ENCODE measurements at regions not wholly inside any gene's neighbourhood (a gene's known extent, or its start where the extent isn't known, plus 50 kb on each side); places are given as distances from the start of the nearest gene placed in this dataset.

DNA sequence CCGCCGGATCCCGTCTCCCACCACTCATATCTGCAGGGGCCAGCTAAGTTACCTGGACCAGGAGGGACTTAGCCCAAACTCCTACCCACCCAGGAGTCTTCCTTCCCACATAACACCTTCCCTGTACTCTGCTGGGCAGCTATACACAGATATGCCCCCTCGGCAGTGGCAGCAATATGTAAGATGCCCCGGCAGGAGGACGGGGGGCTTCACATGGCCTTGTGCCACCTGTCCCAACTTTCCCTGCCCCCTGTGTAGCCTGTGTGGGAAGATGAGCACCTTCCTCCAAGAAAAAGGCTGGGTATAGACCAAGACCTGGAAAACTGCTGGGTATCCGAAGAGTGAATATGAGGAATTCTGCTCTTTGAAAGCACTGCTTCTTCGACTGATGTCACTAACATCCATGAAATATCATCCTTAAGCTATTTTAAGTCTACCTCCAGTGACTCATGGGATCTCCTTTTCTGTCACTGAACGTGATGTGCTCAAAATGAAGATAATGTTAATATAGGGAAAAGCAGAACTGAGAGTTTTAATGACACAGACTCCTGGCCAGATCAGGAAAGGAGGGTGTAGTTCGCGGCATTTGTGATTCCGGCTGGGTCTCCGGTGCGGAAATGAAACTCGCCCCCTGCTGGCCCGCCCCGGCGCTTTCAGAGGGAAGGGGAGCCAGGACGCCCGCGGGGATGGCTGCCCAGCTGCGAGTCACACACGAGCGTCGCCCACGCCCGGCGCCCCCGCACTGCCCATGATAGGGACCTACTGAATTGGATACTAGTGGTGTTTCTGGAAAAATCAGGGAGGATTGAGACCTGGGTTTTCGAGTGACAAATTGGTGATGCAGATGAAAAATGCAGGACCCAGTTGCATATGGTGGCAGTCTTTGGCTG, 256.9 kb upstream of the NFE2L3 start:
- FAIRE-seq (peak; percentile 91), DNase-seq (ENCODE audit: insufficient read length, low spot score) (peak; percentile 53)
- no peak for TF ChIP-seq POLR2A (IDR thresholded peaks at IDR 0.05; ENCODE audit: low read depth, low read length)
- TF ChIP-seq POLR2AphosphoS5 (IDR thresholded peaks at IDR 0.05; ENCODE audit: low read depth, low read length), result no peak
- peak; percentile 97 for TF ChIP-seq SPI1 (IDR thresholded peaks at IDR 0.05; ENCODE audit: low read depth, low read length)
- no peak for TF ChIP-seq TAF1 (IDR thresholded peaks at IDR 0.05; ENCODE audit: low read depth, low read length)
- peak; percentile 61; the same call in 1 of the 2 replicates for TF ChIP-seq POU2F2 (IDR thresholded peaks at IDR 0.05; ENCODE audit: low read depth, low read length)
- TF ChIP-seq PAX5 (IDR thresholded peaks at IDR 0.05; ENCODE audit: insufficient read depth, low read length, severe bottlenecking), result no peak

DNA sequence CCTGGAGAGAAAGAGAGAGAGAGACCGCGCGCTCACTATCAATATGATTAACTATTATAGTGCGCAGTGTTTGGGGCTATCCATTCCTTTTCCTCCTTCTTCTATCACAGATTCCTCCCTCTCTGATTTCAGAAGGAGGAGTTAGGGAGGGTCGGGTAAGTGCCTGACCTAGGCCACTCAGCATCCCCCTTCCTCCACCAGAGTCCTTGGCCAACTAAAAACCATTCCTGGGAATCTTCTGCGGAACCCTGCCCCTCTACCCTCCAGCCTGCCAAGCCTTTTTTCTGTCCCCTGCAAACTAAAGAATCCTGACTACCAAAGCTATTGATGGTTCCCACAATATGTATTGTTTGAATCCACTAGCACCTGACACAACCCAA, 256.2 kb upstream of the NFE2L3 start:
- no peak for DNase-seq (ENCODE audit: insufficient read length, low spot score)
- TF ChIP-seq SPI1 (IDR thresholded peaks at IDR 0.05; ENCODE audit: low read depth, low read length), result no peak
- no peak for TF ChIP-seq TAF1 (IDR thresholded peaks at IDR 0.05; ENCODE audit: low read depth, low read length)
- no peak for TF ChIP-seq PAX5 (IDR thresholded peaks at IDR 0.05; ENCODE audit: insufficient read depth, low read length, severe bottlenecking)
- no peak for TF ChIP-seq POU2F2 (IDR thresholded peaks at IDR 0.05; ENCODE audit: low read depth, low read length)
- TF ChIP-seq POLR2AphosphoS5 (IDR thresholded peaks at IDR 0.05; ENCODE audit: low read depth, low read length), result no peak
- no peak for TF ChIP-seq POLR2A (IDR thresholded peaks at IDR 0.05; ENCODE audit: low read depth, low read length)
- peak; percentile 47 for FAIRE-seq

GRCh38 chr7:25897261-25897782, 254.7 kb upstream of the NFE2L3 start:
- DNase-seq (ENCODE audit: insufficient read length, low spot score), result no peak
- peak; percentile 75 for FAIRE-seq
- TF ChIP-seq SPI1 (IDR thresholded peaks at IDR 0.05; ENCODE audit: low read depth, low read length), result no peak
- TF ChIP-seq POLR2A (IDR thresholded peaks at IDR 0.05; ENCODE audit: low read depth, low read length), result no peak
- TF ChIP-seq POLR2AphosphoS5 (IDR thresholded peaks at IDR 0.05; ENCODE audit: low read depth, low read length), result no peak
- no peak for TF ChIP-seq TAF1 (IDR thresholded peaks at IDR 0.05; ENCODE audit: low read depth, low read length)
- TF ChIP-seq POU2F2 (IDR thresholded peaks at IDR 0.05; ENCODE audit: low read depth, low read length), result no peak
- TF ChIP-seq PAX5 (IDR thresholded peaks at IDR 0.05; ENCODE audit: insufficient read depth, low read length, severe bottlenecking), result no peak

DNA sequence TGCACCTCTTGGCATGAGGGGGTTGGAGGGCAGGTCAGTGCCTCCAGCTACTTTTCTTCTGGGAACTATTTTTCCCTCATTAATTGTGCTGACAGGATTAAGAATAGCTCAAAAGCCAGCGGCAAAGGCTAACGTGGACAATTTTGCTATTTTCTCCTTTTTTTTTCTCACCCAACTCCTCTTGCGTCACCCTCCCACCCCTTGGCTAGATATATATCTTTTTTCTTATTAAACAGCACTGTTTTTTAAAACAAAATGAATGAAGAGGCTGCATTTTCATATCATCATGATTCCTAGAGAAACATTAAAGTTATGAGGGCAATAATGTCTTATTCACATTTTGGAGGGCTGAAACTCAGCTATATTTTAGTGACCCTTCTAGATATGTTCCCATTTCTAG, 251.8 kb upstream of the NFE2L3 start:
- DNase-seq (ENCODE audit: insufficient read length, low spot score) (no peak), FAIRE-seq (no peak)
- TF ChIP-seq TAF1 (IDR thresholded peaks at IDR 0.05; ENCODE audit: low read depth, low read length), result no peak
- TF ChIP-seq POLR2AphosphoS5 (IDR thresholded peaks at IDR 0.05; ENCODE audit: low read depth, low read length), result no peak
- TF ChIP-seq POLR2A (IDR thresholded peaks at IDR 0.05; ENCODE audit: low read depth, low read length), result no peak
- TF ChIP-seq PAX5 (IDR thresholded peaks at IDR 0.05; ENCODE audit: insufficient read depth, low read length, severe bottlenecking), result no peak
- no peak for TF ChIP-seq SPI1 (IDR thresholded peaks at IDR 0.05; ENCODE audit: low read depth, low read length)
- no peak for TF ChIP-seq POU2F2 (IDR thresholded peaks at IDR 0.05; ENCODE audit: low read depth, low read length)

DNA sequence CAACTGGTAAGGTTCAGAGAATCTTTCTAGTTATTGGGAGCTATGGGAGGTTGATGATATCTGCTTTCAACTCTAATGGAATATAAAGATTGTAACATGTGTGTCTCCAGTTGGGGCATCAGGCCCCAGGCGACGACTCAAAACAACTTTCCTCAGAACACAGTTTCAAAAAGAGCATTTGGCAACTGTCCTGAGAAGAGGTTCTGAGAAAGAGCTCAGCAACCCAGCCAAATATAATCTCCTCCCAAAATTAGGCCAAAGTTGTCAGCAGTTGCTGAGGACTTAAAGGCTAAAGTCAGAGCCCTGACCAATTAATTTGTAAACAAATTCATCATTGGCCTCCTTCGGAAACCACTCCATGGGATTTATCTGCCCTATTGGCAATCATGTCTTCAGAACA, 251.1 kb upstream of the NFE2L3 start:
- no peak for FAIRE-seq
- no peak for DNase-seq (ENCODE audit: insufficient read length, low spot score)
- no peak for TF ChIP-seq PAX5 (IDR thresholded peaks at IDR 0.05; ENCODE audit: insufficient read depth, low read length, severe bottlenecking)
- TF ChIP-seq POU2F2 (IDR thresholded peaks at IDR 0.05; ENCODE audit: low read depth, low read length), result no peak
- TF ChIP-seq SPI1 (IDR thresholded peaks at IDR 0.05; ENCODE audit: low read depth, low read length), result no peak
- no peak for TF ChIP-seq POLR2AphosphoS5 (IDR thresholded peaks at IDR 0.05; ENCODE audit: low read depth, low read length)
- no peak for TF ChIP-seq TAF1 (IDR thresholded peaks at IDR 0.05; ENCODE audit: low read depth, low read length)
- no peak for TF ChIP-seq POLR2A (IDR thresholded peaks at IDR 0.05; ENCODE audit: low read depth, low read length)

DNA sequence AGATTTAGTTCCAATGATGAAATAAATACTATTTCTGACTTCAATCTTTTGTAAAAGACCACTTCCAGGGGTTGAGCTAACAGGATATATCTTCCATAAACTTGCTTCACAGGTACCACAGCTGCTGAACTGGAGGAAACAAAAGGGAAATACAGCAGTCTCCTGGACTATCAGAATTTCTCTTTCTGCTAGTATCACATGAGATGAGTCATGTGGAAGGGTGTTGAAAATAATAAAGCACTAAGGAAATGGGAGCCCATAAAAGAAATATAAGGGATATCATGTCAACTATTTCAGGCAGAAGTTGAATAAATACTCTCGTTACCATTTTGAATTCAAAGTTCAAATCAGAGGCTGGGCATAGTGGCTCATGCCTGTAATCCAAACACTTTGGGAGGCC, 250.3 kb upstream of the NFE2L3 start:
- TF ChIP-seq PAX5 (IDR thresholded peaks at IDR 0.05; ENCODE audit: insufficient read depth, low read length, severe bottlenecking), result no peak
- TF ChIP-seq POLR2AphosphoS5 (IDR thresholded peaks at IDR 0.05; ENCODE audit: low read depth, low read length), result no peak
- no peak for TF ChIP-seq SPI1 (IDR thresholded peaks at IDR 0.05; ENCODE audit: low read depth, low read length)
- no peak for TF ChIP-seq POLR2A (IDR thresholded peaks at IDR 0.05; ENCODE audit: low read depth, low read length)
- TF ChIP-seq POU2F2 (IDR thresholded peaks at IDR 0.05; ENCODE audit: low read depth, low read length), result no peak
- no peak for TF ChIP-seq TAF1 (IDR thresholded peaks at IDR 0.05; ENCODE audit: low read depth, low read length)
- FAIRE-seq (no peak), DNase-seq (ENCODE audit: insufficient read length, low spot score) (no peak)

DNA sequence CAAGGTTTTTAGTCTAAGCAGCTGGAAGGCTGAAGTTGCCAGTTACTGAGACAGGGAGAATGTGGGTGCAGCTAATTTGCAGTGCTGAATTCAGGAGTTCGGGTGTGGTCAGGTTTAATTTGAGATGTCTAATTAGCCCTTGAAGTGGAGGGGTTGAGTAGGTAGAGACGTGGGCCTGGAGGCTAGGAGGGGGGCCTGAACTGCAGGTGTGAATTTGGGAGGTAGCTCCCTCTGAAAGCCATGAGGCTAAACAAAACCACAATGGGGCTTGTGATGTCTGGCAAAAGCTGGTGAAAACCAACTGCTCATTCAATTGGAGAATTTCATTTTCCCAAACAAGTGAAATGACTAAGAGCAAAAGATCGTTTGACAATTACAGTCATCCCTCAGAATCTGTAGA, 246.0 kb upstream of the NFE2L3 start:
- TF ChIP-seq POLR2A (IDR thresholded peaks at IDR 0.05; ENCODE audit: low read depth, low read length) (no peak), SPI1 (IDR thresholded peaks at IDR 0.05; ENCODE audit: low read depth, low read length) (no peak), POLR2AphosphoS5 (IDR thresholded peaks at IDR 0.05; ENCODE audit: low read depth, low read length) (no peak), PAX5 (IDR thresholded peaks at IDR 0.05; ENCODE audit: insufficient read depth, low read length, severe bottlenecking) (no peak), TAF1 (IDR thresholded peaks at IDR 0.05; ENCODE audit: low read depth, low read length) (no peak), POU2F2 (IDR thresholded peaks at IDR 0.05; ENCODE audit: low read depth, low read length) (no peak)
- DNase-seq (ENCODE audit: insufficient read length, low spot score) (no peak), FAIRE-seq (no peak)

DNA sequence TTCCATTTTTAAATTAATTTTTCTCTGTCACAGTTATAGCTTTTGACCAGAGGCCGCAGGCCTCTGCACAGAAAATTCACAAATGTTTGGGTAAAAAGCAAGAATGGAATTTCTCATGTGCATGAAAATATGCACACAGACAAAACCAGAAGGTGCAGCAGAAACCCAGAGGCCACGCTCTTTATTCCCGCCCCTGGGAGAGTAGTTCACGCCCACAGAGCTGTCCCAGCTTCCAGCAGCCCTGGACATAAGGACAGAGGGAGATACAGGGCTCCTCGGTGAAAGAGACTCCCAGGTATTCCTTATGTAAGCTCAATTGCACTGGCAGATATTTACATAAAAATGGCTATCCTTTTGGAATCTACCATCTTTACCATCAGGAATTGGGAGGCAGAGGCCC, 245.2 kb upstream of the NFE2L3 start:
- DNase-seq (ENCODE audit: insufficient read length, low spot score), result no peak
- TF ChIP-seq POLR2A (IDR thresholded peaks at IDR 0.05; ENCODE audit: low read depth, low read length) (no peak), SPI1 (IDR thresholded peaks at IDR 0.05; ENCODE audit: low read depth, low read length) (no peak), PAX5 (IDR thresholded peaks at IDR 0.05; ENCODE audit: insufficient read depth, low read length, severe bottlenecking) (no peak), POLR2AphosphoS5 (IDR thresholded peaks at IDR 0.05; ENCODE audit: low read depth, low read length) (no peak), POU2F2 (IDR thresholded peaks at IDR 0.05; ENCODE audit: low read depth, low read length) (no peak), TAF1 (IDR thresholded peaks at IDR 0.05; ENCODE audit: low read depth, low read length) (no peak)
- FAIRE-seq, result no peak

GRCh38 chr7:25907214-25907613, 244.8 kb upstream of the NFE2L3 start:
- FAIRE-seq (no peak), DNase-seq (ENCODE audit: insufficient read length, low spot score) (no peak)
- no peak for TF ChIP-seq SPI1 (IDR thresholded peaks at IDR 0.05; ENCODE audit: low read depth, low read length)
- no peak for TF ChIP-seq POU2F2 (IDR thresholded peaks at IDR 0.05; ENCODE audit: low read depth, low read length)
- TF ChIP-seq PAX5 (IDR thresholded peaks at IDR 0.05; ENCODE audit: insufficient read depth, low read length, severe bottlenecking), result no peak
- TF ChIP-seq POLR2A (IDR thresholded peaks at IDR 0.05; ENCODE audit: low read depth, low read length), result no peak
- no peak for TF ChIP-seq POLR2AphosphoS5 (IDR thresholded peaks at IDR 0.05; ENCODE audit: low read depth, low read length)
- TF ChIP-seq TAF1 (IDR thresholded peaks at IDR 0.05; ENCODE audit: low read depth, low read length), result no peak
